IPS-NIHi7 (cell line): ENCODE measurements at regions not wholly inside any gene's neighbourhood (a gene's known extent, or its start where the extent isn't known, plus 50 kb on each side); places are given as distances from the start of the nearest gene placed in this dataset.
"Not testable (repeated sequence)": the region's sequence is repeated elsewhere in the genome, so short reads cannot be mapped to it uniquely, and the experiment has no call there.

ENCODE experiments used
- DNase-seq: peaks from one replicate; pipeline ENCODE4 v3.0.0; 2012; ENCODE audit warnings: mixed read lengths; ENCODE audit errors: extremely low spot score

- no peak for DNase-seq
These were observed 50.1 kb downstream of the GCNT4 start for GRCh38 chr5:75002271-75002670.

GRCh38 chr5:74995926-74996325 lies 56.4 kb downstream of the GCNT4 start:
- no peak for DNase-seq

- DNase-seq = no peak
These were observed 57.5 kb downstream of the GCNT4 start for GRCh38 chr5:74994826-74995225.

- DNase-seq = no peak
These were observed 58.6 kb downstream of the GCNT4 start for GRCh38 chr5:74993743-74994142.

GRCh38 chr5:74992791-74993190 lies 59.6 kb downstream of the GCNT4 start:
- DNase-seq = no peak

GRCh38 chr5:74991522-74991921 lies 60.8 kb downstream of the GCNT4 start:
- DNase-seq = no peak

GRCh38 chr5:74990194-74990593 lies 62.2 kb downstream of the GCNT4 start:
- no peak for DNase-seq

- DNase-seq = no peak
These were observed 63.9 kb downstream of the GCNT4 start for GRCh38 chr5:74988273-74988983.

GRCh38 chr5:74978345-74978744 lies 74.0 kb downstream of the GCNT4 start:
- no peak for DNase-seq

- DNase-seq = no peak
These were observed 74.9 kb downstream of the GCNT4 start for GRCh38 chr5:74977471-74977870.

- no peak for DNase-seq
These were observed 75.7 kb downstream of the GCNT4 start for GRCh38 chr5:74976651-74977050.

- DNase-seq = no peak
These were observed 76.8 kb downstream of the GCNT4 start for GRCh38 chr5:74975582-74975981.

GRCh38 chr5:74974451-74975091 lies 77.8 kb downstream of the GCNT4 start:
- no peak for DNase-seq

GRCh38 chr5:74973694-74974093 lies 78.7 kb downstream of the GCNT4 start:
- no peak for DNase-seq

- DNase-seq = no peak
These were observed 80.4 kb downstream of the GCNT4 start for GRCh38 chr5:74971947-74972460.

- DNase-seq = not testable (repeated sequence)
These were observed 81.5 kb downstream of the GCNT4 start for GRCh38 chr5:74970891-74971290.

- DNase-seq = no peak
These were observed 82.6 kb downstream of the GCNT4 start for GRCh38 chr5:74969726-74970125.

- no peak for DNase-seq
These were observed 86.0 kb downstream of the GCNT4 start for GRCh38 chr5:74966141-74967026.

GRCh38 chr5:74963407-74963806 lies 89.0 kb downstream of the GCNT4 start:
- DNase-seq = no peak

- DNase-seq = no peak
These were observed 91.7 kb upstream of the FAM169A start for GRCh38 chr5:74957906-74958305.

- no peak for DNase-seq
These were observed 91.0 kb upstream of the FAM169A start for GRCh38 chr5:74957029-74957784.

- DNase-seq = no peak
These were observed 90.1 kb upstream of the FAM169A start for GRCh38 chr5:74956278-74956677.
